Activated T-cell treated with anti-CD3 and anti-CD28 coated beads, Interleukin-2, amount 50 U/mL, for 4 hours (primary cell): ENCODE measurements at regions not wholly inside any gene's neighbourhood (a gene's known extent, or its start where the extent isn't known, plus 50 kb on each side); places are given as distances from the start of the nearest gene placed in this dataset.

ENCODE experiments used
- ATAC-seq, 2 donors: fragments of 200-7000 bp; cut with Tn5 transposase; one replicate each; pipeline ENCODE4 v1.10.0; 2021
- DNase-seq: peaks from one replicate; pipeline ENCODE4 v3.0.0-alpha.2; 2020
- H3K27me3 Mint-ChIP-seq: one replicate; pipeline ENCODE4 v1.8.0; 2021; ENCODE audit warnings: low read depth, mixed read lengths
- H3K36me3 Mint-ChIP-seq: one replicate; pipeline ENCODE4 v1.8.0; 2022; ENCODE audit warnings: mixed read lengths; ENCODE audit not compliant: insufficient read depth
- H3K4me1 Mint-ChIP-seq: one replicate; pipeline ENCODE4 v1.8.0; 2021; ENCODE audit warnings: low read depth, mixed read lengths
- H3K4me3 Mint-ChIP-seq: one replicate; pipeline ENCODE4 v1.8.0; 2021; ENCODE audit warnings: mild to moderate bottlenecking, moderate library complexity, mixed read lengths
- H3K9me3 Mint-ChIP-seq: one replicate; pipeline ENCODE4 v1.8.0; 2021; ENCODE audit warnings: mixed read lengths

- peaks cover 11% of the 10 kb centered on the region for H3K9me3 Mint-ChIP-seq
- DNase-seq (no peak), ATAC-seq (no peak)
- H3K4me1 Mint-ChIP-seq: no peaks in the 10 kb centered on the region
- H3K27me3 Mint-ChIP-seq: peaks cover 32% of the 10 kb centered on the region
- no peaks in the 10 kb centered on the region for H3K36me3 Mint-ChIP-seq
- no peak overlapping the region for H3K4me3 Mint-ChIP-seq
Observed at GRCh38 chr15:31893780-31894179, 136.5 kb upstream of the CHRNA7 start.

GRCh38 chr15:31897746-31898145, 132.6 kb upstream of the CHRNA7 start:
- ATAC-seq: no peak
- Mint-ChIP-seq H3K4me3 (no peak overlapping the region), H3K27me3 (peaks cover 13% of the 10 kb centered on the region), H3K4me1 (no peaks in the 10 kb centered on the region), H3K9me3 (peaks cover 11% of the 10 kb centered on the region), H3K36me3 (no peaks in the 10 kb centered on the region)
- no peak for DNase-seq

GRCh38 chr15:31901501-31901900, 128.8 kb upstream of the CHRNA7 start:
- Mint-ChIP-seq H3K4me1 (peaks cover 2% of the 10 kb centered on the region), H3K4me3 (no peak overlapping the region), H3K36me3 (no peaks in the 10 kb centered on the region), H3K27me3 (peaks cover 7% of the 10 kb centered on the region), H3K9me3 (peaks cover 9% of the 10 kb centered on the region)
- no peak for DNase-seq
- no peak for ATAC-seq

GRCh38 chr15:31905054-31905453, 125.3 kb upstream of the CHRNA7 start:
- Mint-ChIP-seq H3K27me3 (peaks cover 10% of the 10 kb centered on the region), H3K9me3 (no peaks in the 10 kb centered on the region)
- ATAC-seq: no peak

GRCh38 chr15:31925541-31925940, 104.8 kb upstream of the CHRNA7 start:
- DNase-seq (no peak), ATAC-seq (no peak)
- peaks cover 24% of the 10 kb centered on the region for H3K27me3 Mint-ChIP-seq
- H3K4me3 Mint-ChIP-seq: no peak overlapping the region
- no peaks in the 10 kb centered on the region for H3K36me3 Mint-ChIP-seq
- peaks cover 14% of the 10 kb centered on the region for H3K9me3 Mint-ChIP-seq
- no peaks in the 10 kb centered on the region for H3K4me1 Mint-ChIP-seq

More at GRCh38 chr15:31905054-31905453, 125.3 kb upstream of the CHRNA7 start:
- no peaks in the 10 kb centered on the region for H3K36me3 Mint-ChIP-seq
- peaks cover 2% of the 10 kb centered on the region for H3K4me1 Mint-ChIP-seq
- H3K4me3 Mint-ChIP-seq: no peak overlapping the region
- no peak for DNase-seq

GRCh38 chr15:31930967-31931366, 99.3 kb upstream of the CHRNA7 start:
- no peaks in the 10 kb centered on the region for H3K36me3 Mint-ChIP-seq
- H3K9me3 Mint-ChIP-seq: no peaks in the 10 kb centered on the region
- ATAC-seq (peak; percentile 76 to 81), DNase-seq (no peak)
- no peak overlapping the region for H3K4me3 Mint-ChIP-seq
- H3K4me1 Mint-ChIP-seq: peaks cover 7% of the 10 kb centered on the region
- peaks cover 33% of the 10 kb centered on the region for H3K27me3 Mint-ChIP-seq

- Mint-ChIP-seq H3K36me3 (no peaks in the 10 kb centered on the region), H3K4me3 (no peak overlapping the region), H3K9me3 (no peaks in the 10 kb centered on the region), H3K27me3 (peaks cover 30% of the 10 kb centered on the region), H3K4me1 (peaks cover 7% of the 10 kb centered on the region)
- DNase-seq (no peak), ATAC-seq (no peak)
Observed at GRCh38 chr15:31932576-31932975, 97.7 kb upstream of the CHRNA7 start.

GRCh38 chr15:31934821-31935220, 95.5 kb upstream of the CHRNA7 start:
- Mint-ChIP-seq H3K36me3 (no peaks in the 10 kb centered on the region), H3K27me3 (peaks cover 25% of the 10 kb centered on the region), H3K9me3 (no peaks in the 10 kb centered on the region), H3K4me1 (peaks cover 7% of the 10 kb centered on the region), H3K4me3 (no peak overlapping the region)
- DNase-seq: no peak
- ATAC-seq: peak; percentile 52 to 54

- no peaks in the 10 kb centered on the region for H3K4me1 Mint-ChIP-seq
Observed at GRCh38 chr15:31953478-31953877, 76.8 kb upstream of the CHRNA7 start.

GRCh38 chr15:31954374-31955172, 75.7 kb upstream of the CHRNA7 start:
- no peaks in the 10 kb centered on the region for H3K36me3 Mint-ChIP-seq
- no peaks in the 10 kb centered on the region for H3K4me1 Mint-ChIP-seq
- no peak for DNase-seq
- no peak for ATAC-seq
- no peak overlapping the region for H3K4me3 Mint-ChIP-seq
- H3K27me3 Mint-ChIP-seq: peaks cover 21% of the 10 kb centered on the region
- H3K9me3 Mint-ChIP-seq: peaks cover 18% of the 10 kb centered on the region

More at GRCh38 chr15:31953478-31953877, 76.8 kb upstream of the CHRNA7 start:
- no peak for ATAC-seq
- Mint-ChIP-seq H3K27me3 (peaks cover 21% of the 10 kb centered on the region), H3K4me3 (no peak overlapping the region), H3K36me3 (no peaks in the 10 kb centered on the region), H3K9me3 (peaks cover 12% of the 10 kb centered on the region)
- no peak for DNase-seq

GRCh38 chr15:31955734-31956133, 74.6 kb upstream of the CHRNA7 start:
- ATAC-seq (no peak), DNase-seq (no peak)
- H3K27me3 Mint-ChIP-seq: peaks cover 21% of the 10 kb centered on the region
- H3K4me3 Mint-ChIP-seq: no peak overlapping the region
- H3K36me3 Mint-ChIP-seq: no peaks in the 10 kb centered on the region
- H3K9me3 Mint-ChIP-seq: peaks cover 20% of the 10 kb centered on the region
- H3K4me1 Mint-ChIP-seq: no peaks in the 10 kb centered on the region

GRCh38 chr15:31957581-31957980, 72.7 kb upstream of the CHRNA7 start:
- DNase-seq (no peak), ATAC-seq (no peak)
- Mint-ChIP-seq H3K27me3 (peaks cover 20% of the 10 kb centered on the region), H3K4me1 (no peaks in the 10 kb centered on the region), H3K36me3 (no peaks in the 10 kb centered on the region), H3K4me3 (no peak overlapping the region), H3K9me3 (peaks cover 27% of the 10 kb centered on the region)

GRCh38 chr15:31964586-31965307, 65.6 kb upstream of the CHRNA7 start:
- Mint-ChIP-seq H3K27me3 (peaks cover 19% of the 10 kb centered on the region), H3K4me3 (no peak overlapping the region), H3K9me3 (peaks cover 7% of the 10 kb centered on the region), H3K4me1 (no peaks in the 10 kb centered on the region), H3K36me3 (no peaks in the 10 kb centered on the region)
- DNase-seq (no peak), ATAC-seq (no peak)

GRCh38 chr15:31970007-31970406, 60.3 kb upstream of the CHRNA7 start:
- no peaks in the 10 kb centered on the region for H3K9me3 Mint-ChIP-seq
- H3K4me1 Mint-ChIP-seq: peaks cover 4% of the 10 kb centered on the region
- DNase-seq: no peak
- H3K36me3 Mint-ChIP-seq: no peaks in the 10 kb centered on the region
- ATAC-seq: no peak
- no peak overlapping the region for H3K4me3 Mint-ChIP-seq
- peaks cover 8% of the 10 kb centered on the region for H3K27me3 Mint-ChIP-seq

GRCh38 chr15:31973197-31973596, 57.1 kb upstream of the CHRNA7 start:
- no peak for ATAC-seq
- Mint-ChIP-seq H3K9me3 (no peaks in the 10 kb centered on the region), H3K4me1 (peaks cover 13% of the 10 kb centered on the region), H3K36me3 (no peaks in the 10 kb centered on the region), H3K4me3 (no peak overlapping the region), H3K27me3 (peaks cover 24% of the 10 kb centered on the region)
- no peak for DNase-seq
